CD4-positive, alpha-beta T cell treated with Interleukin-17A for 4 hours (primary cell): ENCODE measurements at regions not wholly inside any gene's neighbourhood (a gene's known extent, or its start where the extent isn't known, plus 50 kb on each side); places are given as distances from the start of the nearest gene placed in this dataset.

Experiments
- DNase-seq: peaks from one replicate; pipeline ENCODE4 v3.0.0-alpha.2; 2020; ENCODE audit warnings: mixed read lengths

GRCh38 chr4:1462009-1462767, 55.9 kb upstream of the NKX1-1 start:
- DNase-seq, result no peak

- DNase-seq, result no peak
Measured at GRCh38 chr4:1460967-1461868, 55.0 kb upstream of the NKX1-1 start.

- no peak for DNase-seq
Measured at GRCh38 chr4:1459722-1460511, 53.7 kb upstream of the NKX1-1 start.

GRCh38 chr4:1459081-1459721, 53.0 kb upstream of the NKX1-1 start:
- no peak for DNase-seq

- DNase-seq, result no peak
Measured at GRCh38 chr4:1458581-1458980, 52.3 kb upstream of the NKX1-1 start.
